ENCODE measurements at regions not wholly inside any gene's neighbourhood (a gene's known extent, or its start where the extent isn't known, plus 50 kb on each side); places are given as distances from the start of the nearest gene placed in this dataset.

DNA sequence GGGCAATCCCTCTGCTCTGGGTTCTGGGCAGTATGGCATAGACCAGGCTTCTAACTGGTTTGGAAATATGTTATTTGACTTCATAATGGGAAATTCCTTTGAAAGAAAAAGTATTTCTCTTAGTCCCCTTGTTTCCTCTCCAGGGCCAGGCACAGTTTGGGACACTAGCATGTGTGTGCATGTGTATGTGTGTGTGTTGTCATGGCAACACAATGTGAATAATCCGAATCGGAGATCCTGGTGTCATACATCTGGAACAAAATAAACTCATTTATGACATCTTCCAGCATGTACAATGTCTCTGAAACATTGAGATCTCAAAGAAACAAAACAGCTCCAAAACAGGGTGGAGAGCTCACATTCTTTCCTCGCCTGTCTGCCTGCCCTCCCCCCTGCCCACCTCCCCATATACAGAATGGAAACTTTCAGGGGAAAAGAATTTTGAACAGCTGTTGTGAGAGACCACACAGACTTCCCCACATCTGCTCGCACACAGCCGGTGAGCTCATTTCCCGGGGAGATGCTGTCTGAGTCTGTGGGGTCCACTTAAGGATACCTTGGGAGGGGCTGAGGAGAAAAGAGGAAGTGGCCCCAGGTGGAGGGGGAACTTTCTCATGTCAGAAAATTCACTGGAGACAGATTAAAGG is 55.5 kb upstream of the PARP11 start:
- no peak overlapping the region for H3K27ac ChIP-seq

GRCh38 chr12:3925621-3926020 is 52.4 kb upstream of the PARP11 start:
- no peak for TF ChIP-seq ZFX (IDR thresholded peaks at IDR 0.05)
- TF ChIP-seq, protein P1, sequence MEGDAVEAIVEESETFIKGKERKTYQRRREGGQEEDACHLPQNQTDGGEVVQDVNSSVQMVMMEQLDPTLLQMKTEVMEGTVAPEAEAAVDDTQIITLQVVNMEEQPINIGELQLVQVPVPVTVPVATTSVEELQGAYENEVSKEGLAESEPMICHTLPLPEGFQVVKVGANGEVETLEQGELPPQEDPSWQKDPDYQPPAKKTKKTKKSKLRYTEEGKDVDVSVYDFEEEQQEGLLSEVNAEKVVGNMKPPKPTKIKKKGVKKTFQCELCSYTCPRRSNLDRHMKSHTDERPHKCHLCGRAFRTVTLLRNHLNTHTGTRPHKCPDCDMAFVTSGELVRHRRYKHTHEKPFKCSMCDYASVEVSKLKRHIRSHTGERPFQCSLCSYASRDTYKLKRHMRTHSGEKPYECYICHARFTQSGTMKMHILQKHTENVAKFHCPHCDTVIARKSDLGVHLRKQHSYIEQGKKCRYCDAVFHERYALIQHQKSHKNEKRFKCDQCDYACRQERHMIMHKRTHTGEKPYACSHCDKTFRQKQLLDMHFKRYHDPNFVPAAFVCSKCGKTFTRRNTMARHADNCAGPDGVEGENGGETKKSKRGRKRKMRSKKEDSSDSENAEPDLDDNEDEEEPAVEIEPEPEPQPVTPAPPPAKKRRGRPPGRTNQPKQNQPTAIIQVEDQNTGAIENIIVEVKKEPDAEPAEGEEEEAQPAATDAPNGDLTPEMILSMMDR (conservative IDR thresholded peaks at IDR 0.05): no peak
- H3K27ac ChIP-seq: no peak overlapping the region

More for the DNA sequence above, 55.5 kb upstream of the PARP11 start:
- TF ChIP-seq, protein P1 (conservative IDR thresholded peaks at IDR 0.05): no peak
- TF ChIP-seq ZFX (IDR thresholded peaks at IDR 0.05): no peak

DNA sequence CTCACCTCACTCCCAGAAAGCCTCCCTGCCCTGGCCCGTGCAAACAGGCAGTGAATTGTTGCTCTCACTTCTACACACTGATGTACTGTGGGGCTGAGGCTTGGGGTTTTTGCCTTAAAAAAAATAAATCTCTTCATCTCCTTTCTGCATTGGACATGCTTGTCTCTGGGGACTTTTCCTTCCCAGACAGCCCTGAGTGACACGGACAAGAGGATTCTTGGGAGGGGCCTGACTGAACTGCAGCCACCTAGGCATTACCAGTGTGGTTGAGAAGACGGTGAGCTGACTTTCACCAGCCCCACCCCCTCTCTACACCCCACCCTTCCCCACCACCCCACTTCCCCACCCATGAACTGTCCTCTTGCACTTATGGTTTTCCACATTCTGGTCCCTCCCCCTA is 51.6 kb upstream of the PARP11 start:
- TF ChIP-seq ZFX (IDR thresholded peaks at IDR 0.05): no peak
- TF ChIP-seq, protein P1 (conservative IDR thresholded peaks at IDR 0.05): no peak
- no peak overlapping the region for H3K27ac ChIP-seq

- no peak for TF ChIP-seq ZFX (IDR thresholded peaks at IDR 0.05)
- TF ChIP-seq, protein P1 (conservative IDR thresholded peaks at IDR 0.05): no peak
- no peak overlapping the region for H3K27ac ChIP-seq
These were observed 49.8 kb upstream of the PARP11 start for GRCh38 chr12:3923021-3923420.

Measured in C4-2B (cell line).